NCI-H2171 treated with DMSO at 0.1 percent for 48 hours (cell line): ENCODE measurements at regions not wholly inside any gene's neighbourhood (a gene's known extent, or its start where the extent isn't known, plus 50 kb on each side); places are given as distances from the start of the nearest gene placed in this dataset.

ENCODE experiments used
- DNase-seq: peaks from one replicate; lab custom pipeline; 2025; lab: John Stamatoyannopoulos, UW

GRCh38 chr12:105954951-105955931 is 183.5 kb downstream of the NUAK1 start:
- no peak for DNase-seq

DNA sequence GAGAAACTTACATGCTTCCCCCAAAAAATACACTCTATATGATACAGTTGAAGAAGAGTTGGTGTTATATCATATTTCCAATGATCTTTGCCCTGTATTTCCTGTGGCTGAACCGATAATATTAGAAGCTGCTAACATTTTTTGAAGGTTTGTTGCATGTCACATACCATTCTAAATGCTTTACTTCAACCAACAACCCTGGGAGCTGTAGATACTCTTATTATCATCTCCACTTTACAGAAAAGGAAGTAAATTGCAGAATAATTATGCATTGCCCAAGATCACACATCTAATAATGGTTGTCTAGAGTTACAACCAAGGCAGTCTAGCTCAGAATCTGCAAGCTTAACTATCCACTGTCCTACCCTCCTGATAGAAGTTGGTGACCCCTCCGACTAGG is 182.8 kb downstream of the NUAK1 start:
- no peak for DNase-seq

DNA sequence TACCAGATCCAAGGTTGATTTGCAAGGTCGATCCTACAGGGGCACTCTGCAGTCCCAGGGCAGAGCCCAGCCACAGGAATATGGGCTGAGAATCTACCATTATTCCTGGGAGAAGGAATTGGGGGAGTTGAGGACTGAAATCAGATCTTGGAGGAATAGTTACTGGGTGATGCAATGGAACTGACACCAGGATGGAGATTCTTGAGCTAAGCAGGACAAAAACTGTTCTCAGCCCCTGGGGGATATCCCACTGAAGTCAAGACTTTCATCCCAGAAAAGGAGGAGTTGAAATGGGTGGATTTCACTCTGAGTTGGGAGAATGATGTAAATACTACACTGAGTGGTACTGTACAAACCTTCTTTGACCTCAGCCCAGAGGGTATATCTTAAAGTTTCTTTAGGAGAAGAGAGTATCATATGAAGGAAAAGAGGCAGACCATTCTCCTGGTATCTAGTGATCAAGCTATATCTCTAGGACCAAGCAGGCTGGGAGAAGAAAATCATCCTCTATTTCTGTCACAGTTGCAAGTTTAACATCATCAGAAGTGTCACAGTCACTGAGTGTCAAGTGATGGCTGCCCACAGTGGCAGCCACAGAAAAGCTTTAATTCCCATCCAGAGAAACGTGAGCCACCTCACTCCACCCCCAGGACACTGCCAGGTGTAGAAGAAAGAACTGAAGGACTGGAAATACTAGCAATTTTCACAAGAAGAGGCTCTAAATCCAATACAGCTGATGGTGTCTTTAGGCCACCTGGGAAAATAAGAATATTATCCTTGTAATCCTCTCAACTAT is 181.9 kb downstream of the NUAK1 start:
- DNase-seq = no peak

DNA sequence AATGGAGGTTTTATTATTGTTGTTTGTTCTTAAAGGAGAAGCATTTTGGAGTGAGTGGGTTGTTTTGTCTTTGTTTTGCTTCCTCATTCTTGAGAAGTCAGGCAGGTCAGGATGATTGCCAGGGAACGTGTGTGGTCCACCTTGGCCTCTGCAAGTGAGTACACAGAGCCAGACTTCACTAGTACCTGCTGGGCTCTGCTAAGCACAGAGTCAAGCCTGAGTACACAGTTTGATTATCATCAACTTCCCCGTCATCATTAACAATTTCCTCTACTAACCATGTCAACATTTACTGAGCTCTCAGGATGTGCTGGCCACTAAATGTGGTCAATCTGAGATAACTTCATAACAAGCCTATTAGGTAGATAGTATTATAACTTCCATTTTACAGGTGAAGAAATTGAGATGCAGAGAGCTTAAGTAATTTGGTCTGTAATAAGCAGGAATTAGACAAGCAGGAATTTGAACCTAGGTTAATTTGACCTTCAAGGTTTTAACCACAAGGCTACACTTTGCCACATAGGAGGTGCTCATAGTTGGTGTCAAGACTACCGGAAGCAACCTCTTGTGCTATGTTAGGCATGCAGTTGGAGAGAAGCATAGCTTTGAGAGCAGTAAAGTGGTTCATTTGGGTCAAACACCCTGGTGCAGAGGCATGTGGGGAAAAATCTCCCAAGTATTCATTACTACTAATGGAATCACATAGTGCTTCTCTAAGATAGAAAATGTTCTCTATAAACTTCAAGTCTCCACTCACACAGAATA is 178.3 kb downstream of the NUAK1 start:
- DNase-seq = no peak

GRCh38 chr12:105961821-105962671 is 176.7 kb downstream of the NUAK1 start:
- no peak for DNase-seq

DNA sequence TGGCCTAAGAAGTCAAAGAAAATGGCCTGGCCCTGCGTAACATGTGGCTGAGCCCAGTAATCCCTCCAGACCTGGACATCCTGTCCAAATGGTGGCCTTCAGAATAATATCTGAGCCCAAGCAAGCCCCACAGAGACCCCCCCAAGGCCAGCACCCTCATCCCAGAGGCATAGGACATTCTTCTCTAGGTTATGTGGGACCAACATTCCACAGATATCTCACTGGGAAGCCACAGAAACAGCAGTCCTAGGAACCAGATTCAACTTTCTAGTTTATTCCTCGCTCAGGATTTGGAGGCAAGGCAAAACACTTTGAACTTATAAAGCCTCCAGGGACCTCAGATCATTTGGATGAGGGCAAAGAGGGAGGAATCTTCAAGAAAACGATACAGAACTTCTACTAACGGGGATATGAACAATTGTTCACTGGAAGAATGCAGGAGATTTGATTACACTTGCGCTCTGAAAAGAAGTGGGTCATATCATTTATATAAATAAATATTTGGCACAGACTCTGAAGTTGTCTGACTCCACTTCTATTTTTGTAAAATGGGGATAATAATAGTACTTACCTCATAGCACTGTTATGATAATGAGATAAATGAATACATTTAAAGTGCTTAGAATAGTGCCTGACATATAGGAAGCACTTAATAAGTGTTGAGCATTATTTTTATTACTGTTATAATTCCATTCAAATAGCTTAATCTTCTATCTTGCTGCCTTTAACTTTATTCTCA is 171.5 kb downstream of the NUAK1 start:
- no peak for DNase-seq

GRCh38 chr12:105968025-105968424 is 170.7 kb downstream of the NUAK1 start:
- no peak for DNase-seq

DNA sequence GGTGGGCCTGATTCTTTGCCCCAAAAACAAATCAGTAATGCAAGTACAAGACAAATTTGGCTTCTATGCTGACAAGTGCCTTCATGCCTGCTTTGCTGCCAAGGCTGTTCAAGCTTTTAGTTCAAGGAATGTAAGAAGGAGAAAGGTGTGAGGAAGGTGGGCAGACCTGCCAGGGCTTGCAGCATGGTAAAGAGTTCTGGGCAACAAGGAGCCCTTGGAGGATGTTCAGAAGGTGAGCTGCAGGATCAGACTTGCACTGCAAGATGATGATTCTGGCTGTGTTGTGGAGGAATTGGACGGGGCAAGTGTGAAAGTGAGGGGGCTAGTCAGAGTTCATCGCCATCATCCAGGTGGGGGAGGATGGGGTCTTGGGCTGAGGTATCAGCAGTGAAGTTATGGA is 167.9 kb downstream of the NUAK1 start:
- no peak for DNase-seq

GRCh38 chr12:105974738-105975137 is 164.0 kb downstream of the NUAK1 start:
- DNase-seq = no peak

DNA sequence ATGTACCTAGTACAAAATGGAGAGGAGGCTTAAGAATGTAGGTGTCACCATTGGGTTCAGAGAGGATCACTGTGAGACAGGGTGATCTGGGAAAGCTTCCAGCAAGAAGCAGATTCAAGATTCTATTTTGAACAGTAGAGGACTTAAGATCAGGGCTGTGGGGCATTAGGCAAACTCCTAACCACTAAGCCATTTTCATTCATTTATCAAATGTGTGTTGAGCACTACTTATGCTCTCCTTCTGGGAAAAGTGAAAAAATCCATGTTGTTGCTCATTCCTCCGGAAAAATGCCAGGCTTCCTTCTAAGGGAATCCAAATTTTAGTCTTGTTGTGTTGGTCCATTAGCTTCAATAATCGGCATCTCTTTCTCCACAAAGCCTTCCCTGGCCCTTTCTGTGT is 163.4 kb downstream of the NUAK1 start:
- no peak for DNase-seq

DNA sequence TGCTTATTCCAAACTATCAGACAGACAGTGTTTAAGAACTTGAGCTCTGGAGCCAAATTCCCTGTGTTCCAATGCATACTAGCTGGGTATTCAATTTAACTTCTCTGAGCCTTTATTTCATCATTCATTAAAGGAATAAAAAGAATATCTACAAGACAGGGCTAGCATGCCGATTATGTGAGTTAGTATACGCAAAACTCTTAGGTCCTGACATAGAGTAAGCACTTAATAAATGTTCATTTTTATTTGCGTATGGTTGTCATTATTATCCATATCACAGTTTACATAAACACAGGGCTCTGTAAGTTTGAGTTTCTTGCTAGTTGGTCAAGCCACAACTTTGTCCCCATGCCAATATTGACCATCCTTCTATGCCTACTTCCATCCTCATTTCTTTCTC is 161.5 kb downstream of the NUAK1 start:
- no peak for DNase-seq

GRCh38 chr12:105977652-105978051 is 161.1 kb downstream of the NUAK1 start:
- DNase-seq = no peak

DNA sequence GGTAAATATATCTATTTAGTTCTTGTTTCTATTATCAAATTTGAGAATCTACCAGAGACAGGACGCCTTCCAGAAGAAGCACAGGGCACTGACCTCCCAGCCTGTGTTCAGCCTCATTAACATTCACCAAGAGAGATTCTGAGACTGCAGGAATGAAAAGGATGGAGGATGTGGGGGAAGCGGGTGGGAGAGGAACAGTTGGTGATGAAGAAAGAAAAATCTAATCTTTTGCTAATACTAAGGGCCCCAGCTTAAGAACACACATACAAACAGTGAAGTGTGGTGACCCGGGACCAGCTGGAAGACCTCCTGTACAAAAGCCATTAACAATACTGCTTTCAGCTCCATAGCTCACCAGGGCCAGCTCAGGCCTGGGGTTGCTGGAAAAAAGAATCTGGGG is 160.5 kb downstream of the NUAK1 start:
- DNase-seq = no peak

- DNase-seq = no peak
These were observed 160.1 kb downstream of the NUAK1 start for GRCh38 chr12:105978686-105979085.

GRCh38 chr12:105980085-105980484 is 158.7 kb downstream of the NUAK1 start:
- no peak for DNase-seq

DNA sequence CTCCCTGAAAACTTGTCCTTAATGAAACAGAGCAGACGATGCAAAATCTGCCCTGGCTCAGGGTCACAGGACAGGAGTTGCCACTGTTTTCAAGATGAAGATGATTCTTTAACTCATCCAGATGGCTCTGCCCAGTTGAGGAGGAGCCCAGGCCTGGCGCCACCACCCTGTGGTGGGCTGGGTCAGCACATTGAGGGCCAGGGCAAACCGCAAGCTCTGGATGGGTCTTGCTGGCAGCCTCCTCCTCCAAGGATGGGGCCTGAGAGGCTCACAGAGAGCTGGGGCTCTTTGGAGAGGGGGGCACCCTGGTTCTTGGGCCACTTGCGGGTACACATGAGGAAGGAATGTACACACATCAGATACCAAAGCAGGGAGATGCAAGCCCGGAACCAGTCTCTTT is 158.2 kb downstream of the NUAK1 start:
- DNase-seq = no peak

GRCh38 chr12:105982022-105982421 is 156.7 kb downstream of the NUAK1 start:
- no peak for DNase-seq

DNA sequence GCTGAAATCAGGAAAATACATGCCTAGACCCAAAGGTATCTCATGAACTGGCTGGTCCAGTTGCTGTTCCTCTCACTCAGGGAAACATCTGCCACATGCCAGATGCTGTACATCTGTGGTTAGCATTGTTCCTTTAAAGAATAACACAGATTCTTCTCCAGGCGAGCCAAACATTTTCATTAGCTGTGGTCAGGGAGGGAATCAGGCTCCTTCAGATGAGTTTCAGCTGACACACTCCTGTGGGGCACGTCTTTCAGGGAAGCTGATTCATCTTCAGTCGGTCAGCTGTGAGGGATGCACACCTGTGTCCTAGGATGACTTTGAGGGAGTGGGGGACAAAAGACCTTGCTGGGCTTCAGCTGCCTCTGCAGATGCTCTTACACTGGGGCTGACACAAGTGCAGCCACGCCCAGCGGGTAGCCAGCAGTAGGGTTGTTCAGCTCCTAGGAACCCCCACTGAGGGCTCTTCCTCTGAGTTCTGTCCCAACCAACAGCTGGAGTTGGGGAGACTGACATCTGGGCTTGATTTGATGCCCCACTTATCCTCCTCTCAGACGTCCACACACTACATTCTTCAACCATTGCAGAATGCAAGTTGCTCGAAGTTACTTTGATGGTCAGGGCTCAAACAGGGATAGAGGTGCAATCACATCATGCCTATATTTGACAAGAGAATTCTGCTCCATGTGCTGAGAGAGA is 155.0 kb downstream of the NUAK1 start:
- no peak for DNase-seq

DNA sequence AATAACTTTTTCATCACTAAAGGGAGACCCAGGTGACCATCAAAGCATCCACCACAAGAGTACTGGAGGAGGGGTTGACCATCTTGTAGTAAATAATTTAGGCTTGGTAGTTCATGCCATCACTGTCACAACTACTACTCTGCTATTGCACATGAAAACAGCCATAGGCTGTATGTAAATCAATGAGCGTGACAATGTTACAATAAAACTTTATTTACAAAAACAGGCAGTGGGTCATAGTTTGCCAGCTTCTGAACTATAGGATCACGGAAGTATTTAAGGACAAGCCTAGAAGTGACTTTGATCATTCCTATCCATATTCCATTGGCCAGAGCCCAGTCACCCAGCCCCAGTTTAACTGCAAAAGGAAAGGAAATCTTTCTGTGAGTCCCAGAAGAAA is 153.4 kb downstream of the NUAK1 start:
- no peak for DNase-seq
